Esophagus muscularis mucosa (tissue), 4 donors: ENCODE measurements at regions not wholly inside any gene's neighbourhood (a gene's known extent, or its start where the extent isn't known, plus 50 kb on each side); places are given as distances from the start of the nearest gene placed in this dataset.

Experiments
- DNase-seq: peaks from one replicate; pipeline ENCODE4 v3.0.0-alpha.2; 2017; ENCODE audit errors: extremely low spot score
- H3K27ac ChIP-seq, 4 donors: fragments of 200-600 bp; sonication (generic); replicated peaks in 1 of 4; 1 replicate in 3 of 4; 2 replicates in 1 of 4; pipeline ENCODE4 v1.5.1; 2016 to 2019; ENCODE audit warnings: mild to moderate bottlenecking in 1 of 4
- H3K27me3 ChIP-seq, 4 donors: fragments of 200-600 bp; sonication (generic); one replicate each; pipeline versions ENCODE4 v1.5.1 to v1.6.0; 2016 to 2019
- H3K36me3 ChIP-seq, 4 donors: fragments of 200-600 bp; sonication (generic); one replicate each; pipeline ENCODE4 v1.5.1; 2016 to 2019
- H3K4me1 ChIP-seq, 4 donors: fragments of 200-600 bp; sonication (generic); one replicate each; pipeline ENCODE4 v1.5.1; 2016 to 2019
- H3K4me3 ChIP-seq, 4 donors: fragments of 200-600 bp; sonication (generic); 1 replicate in 2 of 4; 2 replicates in 2 of 4; pipeline ENCODE4 v1.5.1; 2016 to 2019; ENCODE audit warnings: mild to moderate bottlenecking in 4 of 4, moderate library complexity in 1 of 4
- H3K9me3 ChIP-seq, 4 donors: fragments of 200-600 bp; sonication (generic); 1 replicate in 3 of 4; 2 replicates in 1 of 4; pipeline ENCODE4 v1.5.1; 2016 to 2019
- CTCF ChIP-seq, 3 experiments: fragments of 200-600 bp in 2 of 3; fragments of 450-650 bp in 1 of 3; sonication (generic) in 2 of 3; IDR thresholded peaks; one replicate each; pipeline ENCODE4 v1.5.1; 2017 to 2019; ENCODE audit warnings: antibody characterized with exemption in 3 of 3, mild to moderate bottlenecking in 2 of 3, moderate library complexity in 1 of 3
- EP300 ChIP-seq: sonication (generic); formaldehyde crosslinking; IDR thresholded peaks from one replicate; pipeline ENCODE4 v1.6.1; 2017; ENCODE audit warnings: antibody characterized with exemption
- POLR2A ChIP-seq: fragments of 450-650 bp; IDR thresholded peaks from one replicate; pipeline ENCODE4 v1.6.1; 2017; ENCODE audit warnings: antibody characterized with exemption, moderate library complexity, mild to moderate bottlenecking, low read depth
- POLR2AphosphoS5 ChIP-seq, 2 donors: sonication (generic); formaldehyde crosslinking; IDR thresholded peaks; one replicate each; pipeline ENCODE4 v1.6.1; 2017; ENCODE audit warnings: antibody characterized with exemption in 2 of 2
- WGBS: methylation state at CpG from one replicate; pipeline ENCODE4 v1.1.5; 2018; 5-methylcytosine and 5-hydroxymethylcytosine counted together
- intact Hi-C: fragments of 100-400 bp; cut with DNase I; formaldehyde crosslinking; loops from one replicate; pipeline ENCODE4 v1.15.1; 2023

GRCh38 chr12:67141296-67142018 is 127.7 kb upstream of the CAND1 start:
- Histone ChIP-seq H3K27ac (no peak overlapping the region), H3K27me3 (no peaks in the 10 kb centered on the region), H3K36me3 (no peaks in the 10 kb centered on the region), H3K9me3 (no peaks in the 10 kb centered on the region), H3K4me3 (no peak overlapping the region), H3K4me1 (no peaks in the 10 kb centered on the region)
- intact Hi-C loops = no loop called here
- TF ChIP-seq POLR2AphosphoS5 (IDR thresholded peaks at IDR 0.05) (no peak), CTCF (IDR thresholded peaks at IDR 0.05) (no peak), POLR2A (no peak), EP300 (no peak)
- WGBS = 89% methylated on average over 1 of the region's 1 CpG
- no peak for DNase-seq

GRCh38 chr12:67145692-67146091 is 123.5 kb upstream of the CAND1 start:
- no peak for DNase-seq
- no peaks in the 10 kb centered on the region for H3K9me3 ChIP-seq
- H3K4me3 ChIP-seq = no peak overlapping the region
- H3K27ac ChIP-seq = no peak overlapping the region
- intact Hi-C loops = no loop called here
- no peaks in the 10 kb centered on the region for H3K4me1 ChIP-seq
- no peaks in the 10 kb centered on the region for H3K36me3 ChIP-seq
- 67% methylated on average over 4 of the region's 4 CpGs for WGBS
- no peaks in the 10 kb centered on the region for H3K27me3 ChIP-seq
- TF ChIP-seq POLR2A (no peak), CTCF (IDR thresholded peaks at IDR 0.05) (no peak), POLR2AphosphoS5 (IDR thresholded peaks at IDR 0.05) (no peak), EP300 (no peak)

DNA sequence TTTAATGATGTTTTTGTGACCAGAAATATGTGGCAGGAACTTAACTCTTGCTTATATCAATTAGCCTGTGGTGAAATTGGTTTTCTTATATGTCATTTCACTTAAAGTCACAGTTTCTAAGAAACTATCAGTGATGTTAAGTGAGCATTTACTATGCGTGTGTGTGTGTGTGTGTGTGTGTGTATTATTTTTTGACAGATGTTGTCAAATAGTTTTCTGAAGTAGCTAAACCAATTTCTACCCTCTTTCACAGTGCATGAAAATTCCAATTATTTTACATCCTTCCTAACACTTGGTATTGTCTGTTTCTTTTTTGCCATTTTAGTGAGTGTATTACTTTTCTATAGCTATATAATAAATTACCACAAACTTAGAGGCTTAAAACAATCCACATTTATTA is 122.1 kb upstream of the CAND1 start:
- 32% methylated on average over 1 of the region's 1 CpG for WGBS
- no peaks in the 10 kb centered on the region for H3K36me3 ChIP-seq
- H3K4me1 ChIP-seq = no peaks in the 10 kb centered on the region
- no peak overlapping the region for H3K27ac ChIP-seq
- no peak for DNase-seq
- intact Hi-C loops = no loop called here
- no peak overlapping the region for H3K4me3 ChIP-seq
- H3K9me3 ChIP-seq = no peaks in the 10 kb centered on the region
- H3K27me3 ChIP-seq = no peaks in the 10 kb centered on the region
- no peak for TF ChIP-seq CTCF (IDR thresholded peaks at IDR 0.05)
- no peak for TF ChIP-seq POLR2A
- TF ChIP-seq POLR2AphosphoS5 (IDR thresholded peaks at IDR 0.05) = no peak
- TF ChIP-seq EP300 = no peak

DNA sequence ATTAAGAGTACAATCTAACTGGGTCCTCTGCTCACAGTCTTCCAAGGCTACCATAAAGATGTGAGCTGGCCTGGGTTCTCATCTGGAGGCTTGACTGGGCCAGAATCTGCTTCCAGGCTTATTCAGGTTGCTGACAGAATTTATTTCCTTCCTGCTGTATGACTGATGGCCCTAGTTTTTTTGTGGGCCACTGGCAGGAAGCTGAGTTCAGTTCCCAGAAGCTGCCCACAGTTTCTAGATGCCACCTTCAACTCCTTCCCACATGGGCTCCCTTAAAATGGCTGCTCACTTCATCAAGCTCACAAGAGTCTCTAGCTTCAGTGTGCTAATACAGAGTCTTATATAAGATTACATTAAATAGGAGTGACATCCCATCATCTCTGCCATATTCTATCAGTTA is 121.7 kb upstream of the CAND1 start:
- H3K4me1 ChIP-seq = no peaks in the 10 kb centered on the region
- H3K9me3 ChIP-seq = no peaks in the 10 kb centered on the region
- H3K27me3 ChIP-seq = no peaks in the 10 kb centered on the region
- TF ChIP-seq EP300 = no peak
- no peak for TF ChIP-seq CTCF (IDR thresholded peaks at IDR 0.05)
- TF ChIP-seq POLR2AphosphoS5 (IDR thresholded peaks at IDR 0.05) = no peak
- no peak for TF ChIP-seq POLR2A
- no peak overlapping the region for H3K27ac ChIP-seq
- intact Hi-C loops = no loop called here
- H3K4me3 ChIP-seq = no peak overlapping the region
- DNase-seq = no peak
- no peaks in the 10 kb centered on the region for H3K36me3 ChIP-seq

GRCh38 chr12:67148265-67148664 is 120.9 kb upstream of the CAND1 start:
- Histone ChIP-seq H3K27me3 (no peaks in the 10 kb centered on the region), H3K4me1 (no peaks in the 10 kb centered on the region), H3K4me3 (no peak overlapping the region), H3K27ac (no peak overlapping the region), H3K36me3 (no peaks in the 10 kb centered on the region), H3K9me3 (no peaks in the 10 kb centered on the region)
- WGBS = 89% methylated on average over 1 of the region's 1 CpG
- intact Hi-C loops = no loop called here
- TF ChIP-seq POLR2AphosphoS5 (IDR thresholded peaks at IDR 0.05) (no peak), EP300 (no peak), CTCF (IDR thresholded peaks at IDR 0.05) (no peak)
- no peak for DNase-seq
